Pancreas (tissue), 10 donors: ENCODE measurements at regions not wholly inside any gene's neighbourhood (a gene's known extent, or its start where the extent isn't known, plus 50 kb on each side); places are given as distances from the start of the nearest gene placed in this dataset.

Experiments
- ATAC-seq, 4 donors: fragments of 200-7000 bp; cut with Tn5 transposase; one replicate each; pipeline versions ENCODE4 v1.8.0 to v1.9.1; 2020; ENCODE audit warnings: mild to moderate bottlenecking in 4 of 4, moderate library complexity in 4 of 4
- DNase-seq, 6 donors: peaks; one replicate each; pipeline ENCODE4 v3.0.0-alpha.2; 2020
- FAIRE-seq: peaks from 2 replicates; lab custom pipeline; 2012; peaks lifted over from hg19 to GRCh38; lab: Jason Lieb, UNC
- H3K27ac ChIP-seq, 4 donors: fragments of 200-600 bp; sonication (generic); 1 replicate in 3 of 4; 2 replicates in 1 of 4; pipeline versions ENCODE4 v1.5.0 to v1.8.0; 2020
- H3K27me3 ChIP-seq, 4 donors: fragments of 200-600 bp; one replicate each; pipeline ENCODE4 v1.8.0; 2021
- H3K36me3 ChIP-seq, 3 donors: fragments of 200-600 bp; sonication (generic) in 1 of 3; one replicate each; pipeline versions ENCODE4 v1.5.0 to v1.8.0; 2020 to 2021
- H3K4me1 ChIP-seq, 3 donors: fragments of 200-600 bp; one replicate each; pipeline ENCODE4 v1.8.0; 2021
- H3K4me3 ChIP-seq, 4 donors: fragments of 200-600 bp; sonication (generic) in 2 of 4; one replicate each; pipeline versions ENCODE4 v1.5.0 to v1.8.0; 2020 to 2021
- H3K9me3 ChIP-seq, 4 donors: fragments of 200-600 bp; one replicate each; pipeline ENCODE4 v1.8.0; 2021
- CTCF ChIP-seq, 4 donors: fragments of 200-600 bp; sonication (generic) in 3 of 4; IDR thresholded peaks; one replicate each; pipeline versions ENCODE4 v1.5.0 to v1.8.0; 2021; ENCODE audit warnings: antibody characterized with exemption in 4 of 4
- WGBS, 2 donors: extraction: QIAGEN DNeasy Blood & Tissue Kit; methylation state at CpG; one replicate each; pipeline ENCODE4 v1.1.7; 2013; 5-methylcytosine and 5-hydroxymethylcytosine counted together
- intact Hi-C, 3 donors: fragments of 100-400 bp; cut with DNase I; formaldehyde crosslinking; loops; one replicate each; pipeline versions ENCODE4 v1.11.1 to v1.14.2; 2022
- donor health status: healthy with polysubstance abuse.
- donor health status: DM: no; HTN: no; CAD: no; lungs with moderate emphysema.
- donor health status: DM: no; HTN: no; CAD: no.
- donor health status: control.
- donor health status: control.
- donor health status: Bipolar disorder and iron deficiency.
- donor health status: DM: yes; HTN: yes; CAD: no.
- donor health status: DM: no; HTN: no; CAD: no.
- donor health status: DM: no; HTN: no; CAD: no.
- donor health status: DM: yes; HTN: yes; CAD: no.

- no peak for ATAC-seq
- DNase-seq: no peak
- Histone ChIP-seq H3K27ac (no peak overlapping the region), H3K36me3 (no peaks in the 10 kb centered on the region), H3K4me1 (peaks cover 0 to 7% (median 4%) of the 10 kb centered on the region in 3 donors), H3K4me3 (no peak overlapping the region), H3K9me3 (no peaks in the 10 kb centered on the region), H3K27me3 (no peaks in the 10 kb centered on the region)
- 74 to 79% methylated on average over 16 of the region's 16 CpGs for WGBS, 2 donors
- no peak for TF ChIP-seq CTCF (IDR thresholded peaks at IDR 0.05)
- intact Hi-C loops: no loop called here
- FAIRE-seq: no peak
Measured at GRCh38 chr10:3412646-3413045, 240.1 kb upstream of the PITRM1 start.

- ATAC-seq (no peak), FAIRE-seq (no peak), DNase-seq (no peak)
- H3K36me3 ChIP-seq: no peaks in the 10 kb centered on the region
- H3K4me3 ChIP-seq: no peak overlapping the region
- H3K27ac ChIP-seq: no peak overlapping the region
- H3K4me1 ChIP-seq: peaks cover 0 to 7% (median 4%) of the 10 kb centered on the region in 3 donors
- H3K27me3 ChIP-seq: no peaks in the 10 kb centered on the region
- TF ChIP-seq CTCF (IDR thresholded peaks at IDR 0.05): no peak
- intact Hi-C loops: no loop called here
- WGBS, 2 donors: 66 to 84% methylated on average over 5 of the region's 5 CpGs
- no peaks in the 10 kb centered on the region for H3K9me3 ChIP-seq
Measured at GRCh38 chr10:3412071-3412582, 239.5 kb upstream of the PITRM1 start.

- Histone ChIP-seq H3K4me3 (no peak overlapping the region), H3K9me3 (no peaks in the 10 kb centered on the region), H3K4me1 (peaks cover 0 to 7% (median 4%) of the 10 kb centered on the region in 3 donors), H3K36me3 (no peaks in the 10 kb centered on the region), H3K27me3 (no peaks in the 10 kb centered on the region), H3K27ac (no peak overlapping the region)
- 56 to 57% methylated on average over 3 of the region's 3 CpGs for WGBS, 2 donors
- TF ChIP-seq CTCF (IDR thresholded peaks at IDR 0.05): no peak
- ATAC-seq: no peak
- no peak for FAIRE-seq
- intact Hi-C loops: no loop called here
- DNase-seq: no peak
Measured at GRCh38 chr10:3411044-3411443, 238.5 kb upstream of the PITRM1 start.

GRCh38 chr10:3409928-3410327 lies 237.3 kb upstream of the PITRM1 start:
- peak overlapping the region; percentile 39 to 67 (median 44) for H3K27ac ChIP-seq
- ATAC-seq: no peak
- H3K9me3 ChIP-seq: no peaks in the 10 kb centered on the region
- no peak for FAIRE-seq
- TF ChIP-seq CTCF (IDR thresholded peaks at IDR 0.05): no peak
- no peak for DNase-seq
- 87 to 93% methylated on average over 4 of the region's 4 CpGs for WGBS, 2 donors
- H3K27me3 ChIP-seq: no peaks in the 10 kb centered on the region
- no peak overlapping the region for H3K4me3 ChIP-seq
- peaks cover 0 to 7% (median 4%) of the 10 kb centered on the region in 3 donors for H3K4me1 ChIP-seq
- intact Hi-C loops: no loop called here
- H3K36me3 ChIP-seq: no peaks in the 10 kb centered on the region

DNA sequence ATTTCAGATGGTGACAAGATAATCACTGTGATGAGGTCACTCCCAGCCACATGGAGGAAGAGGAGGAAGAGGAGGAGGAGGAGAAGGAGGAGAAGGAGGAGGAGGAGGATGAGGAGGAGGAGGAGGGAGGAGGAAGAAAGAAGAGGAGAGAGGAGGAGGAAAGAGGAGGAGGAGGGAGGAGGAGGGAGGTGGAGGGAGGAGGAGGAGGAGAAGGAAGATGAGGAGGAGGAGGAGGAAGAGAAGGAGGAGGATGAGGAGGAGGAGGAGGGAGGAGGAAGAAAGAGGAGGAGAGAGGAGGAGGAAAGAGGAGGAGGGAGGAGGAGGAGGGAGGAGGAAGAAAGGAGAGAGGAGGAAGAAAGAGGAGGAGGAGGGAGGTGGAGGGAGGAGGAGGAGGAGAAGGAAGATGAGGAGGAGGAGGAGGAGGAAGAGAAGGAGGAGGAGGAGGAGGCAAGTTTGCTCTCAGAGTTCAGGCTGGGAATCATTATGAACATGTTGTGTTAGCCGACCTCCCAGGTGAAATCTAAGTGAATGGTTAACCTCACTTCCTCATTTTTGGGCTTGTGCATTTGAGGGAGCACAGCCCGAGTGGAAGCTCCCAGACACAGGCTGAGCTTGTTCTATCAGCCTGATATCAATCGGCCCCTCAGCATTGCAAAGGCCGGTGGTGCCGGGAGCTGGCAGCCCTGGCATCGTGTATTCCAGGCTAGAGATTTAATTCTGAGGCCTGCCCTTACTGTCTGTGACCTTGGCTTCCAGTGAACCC lies 236.2 kb upstream of the PITRM1 start:
- Histone ChIP-seq H3K4me3 (no peak overlapping the region), H3K9me3 (no peaks in the 10 kb centered on the region), H3K4me1 (peaks cover 0 to 7% (median 4%) of the 10 kb centered on the region in 3 donors), H3K27me3 (no peaks in the 10 kb centered on the region), H3K36me3 (no peaks in the 10 kb centered on the region), H3K27ac (peak overlapping the region; percentile 39 to 67 (median 44))
- WGBS, 2 donors: 25 to 31% methylated on average over 6 of the region's 6 CpGs
- no peak for FAIRE-seq
- no peak for TF ChIP-seq CTCF (IDR thresholded peaks at IDR 0.05)
- peak; percentile 60 to 94 (median 87) for ATAC-seq
- intact Hi-C loops: no loop called here
- DNase-seq: peak in 3 of 6 donors; percentile 49 to 58 (median 52)
